RWPE1 (cell line): ENCODE measurements at regions not wholly inside any gene's neighbourhood (a gene's known extent, or its start where the extent isn't known, plus 50 kb on each side); places are given as distances from the start of the nearest gene placed in this dataset.
A peak's percentile ranks its signal among the peaks of the same experiment; 100 is the strongest.

Experiments used
- CTCF ChIA-PET: fragments of 350-600 bp; sonication (Branson Sonifier 250); formaldehyde crosslinking; extraction: SDS; loops from one replicate; lab custom pipeline; 2021; lab: Yijun Ruan, JAX
- POLR2A ChIA-PET: fragments of 400-600 bp; formaldehyde crosslinking; extraction: SDS; loops from one replicate; lab custom pipeline; 2020; ENCODE audit warnings: antibody characterized with exemption; ENCODE audit not compliant: low non-redundant PET; lab: Yijun Ruan, JAX
- DNase-seq: peaks from one replicate; pipeline ENCODE4 v3.0.0; 2012; ENCODE audit warnings: low spot score
- H3K27ac ChIP-seq: fragments of 450-650 bp; 2 replicates; pipeline ENCODE4 v1.5.1; 2017
- CTCF ChIP-seq: fragments of 450-650 bp; conservative IDR thresholded peaks from 2 replicates; pipeline ENCODE4 v1.5.1; 2017; ENCODE audit warnings: low read depth, mild to moderate bottlenecking

- CTCF ChIA-PET: no interaction called here
- DNase-seq: no peak
- H3K27ac ChIP-seq: no peak overlapping the region
- POLR2A ChIA-PET: no interaction called here
- no peak for TF ChIP-seq CTCF
These were observed 412.9 kb downstream of the SLC4A3 start for GRCh38 chr2:220040346-220040745.

- POLR2A ChIA-PET: no interaction called here
- CTCF ChIA-PET: no interaction called here
- H3K27ac ChIP-seq: no peak overlapping the region
- no peak for DNase-seq
- TF ChIP-seq CTCF: no peak
These were observed 414.0 kb downstream of the SLC4A3 start for GRCh38 chr2:220041447-220041846.

- peak; percentile 20 for DNase-seq
- CTCF ChIA-PET: interaction anchor here (0.6 kb wide), 1 partner anchor 243 kb away, joined by 3 read pairs; no protein-coding TSS in a partner anchor
- no peak overlapping the region for H3K27ac ChIP-seq
- POLR2A ChIA-PET: no interaction called here
- TF ChIP-seq CTCF: no peak
These were observed 415.9 kb downstream of the SLC4A3 start for GRCh38 chr2:220043155-220043989.

- POLR2A ChIA-PET: no interaction called here
- no peak for TF ChIP-seq CTCF
- CTCF ChIA-PET: no interaction called here
- DNase-seq: no peak
- no peak overlapping the region for H3K27ac ChIP-seq
These were observed 416.5 kb downstream of the SLC4A3 start for GRCh38 chr2:220043990-220044335.

GRCh38 chr2:220044383-220044782 lies 417.0 kb downstream of the SLC4A3 start:
- CTCF ChIA-PET: no interaction called here
- no peak overlapping the region for H3K27ac ChIP-seq
- POLR2A ChIA-PET: no interaction called here
- TF ChIP-seq CTCF: no peak
- no peak for DNase-seq

GRCh38 chr2:220046507-220046906 lies 419.1 kb downstream of the SLC4A3 start:
- TF ChIP-seq CTCF: no peak
- ChIA-PET CTCF (no interaction called here), POLR2A (no interaction called here)
- no peak overlapping the region for H3K27ac ChIP-seq
- DNase-seq: no peak
